GM19452 (cell line): ENCODE measurements at regions not wholly inside any gene's neighbourhood (a gene's known extent, or its start where the extent isn't known, plus 50 kb on each side); places are given as distances from the start of the nearest gene placed in this dataset.

Experiments used
- ATAC-seq: cut with Tn5 transposase; IDR thresholded peaks from one replicate; pipeline ENCODE4 v1.9.1; 2021; ENCODE audit not compliant: unreplicated experiment

GRCh38 chr3:72470904-72471417, 377.3 kb downstream of the SHQ1 start:
- no peak for ATAC-seq

- no peak for ATAC-seq
Measured at GRCh38 chr3:72465853-72466252, 382.4 kb downstream of the SHQ1 start.

DNA sequence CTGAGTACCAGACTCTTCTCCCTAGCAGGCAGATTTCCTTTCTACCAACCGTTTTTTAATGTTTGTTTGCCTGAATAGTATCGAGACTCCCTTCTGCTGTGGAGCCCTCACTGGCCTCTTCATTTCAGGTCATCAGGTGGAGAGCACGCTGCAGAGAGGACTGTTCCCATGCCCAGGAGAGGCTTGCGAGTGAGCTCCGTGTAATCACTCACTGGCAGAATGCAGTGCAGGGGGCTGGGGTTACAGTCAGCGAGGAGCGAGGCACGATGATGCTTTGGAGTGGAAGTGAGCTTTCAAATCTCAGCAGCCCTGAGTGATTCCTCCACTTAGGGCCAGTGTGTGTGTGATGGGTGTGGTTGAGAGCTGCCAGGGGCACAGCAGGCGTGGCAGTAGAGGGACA, 385.2 kb downstream of the SHQ1 start:
- ATAC-seq: no peak

- no peak for ATAC-seq
Measured at GRCh38 chr3:72462595-72463011, 385.6 kb downstream of the SHQ1 start.

GRCh38 chr3:72461787-72462186, 386.5 kb downstream of the SHQ1 start:
- no peak for ATAC-seq

DNA sequence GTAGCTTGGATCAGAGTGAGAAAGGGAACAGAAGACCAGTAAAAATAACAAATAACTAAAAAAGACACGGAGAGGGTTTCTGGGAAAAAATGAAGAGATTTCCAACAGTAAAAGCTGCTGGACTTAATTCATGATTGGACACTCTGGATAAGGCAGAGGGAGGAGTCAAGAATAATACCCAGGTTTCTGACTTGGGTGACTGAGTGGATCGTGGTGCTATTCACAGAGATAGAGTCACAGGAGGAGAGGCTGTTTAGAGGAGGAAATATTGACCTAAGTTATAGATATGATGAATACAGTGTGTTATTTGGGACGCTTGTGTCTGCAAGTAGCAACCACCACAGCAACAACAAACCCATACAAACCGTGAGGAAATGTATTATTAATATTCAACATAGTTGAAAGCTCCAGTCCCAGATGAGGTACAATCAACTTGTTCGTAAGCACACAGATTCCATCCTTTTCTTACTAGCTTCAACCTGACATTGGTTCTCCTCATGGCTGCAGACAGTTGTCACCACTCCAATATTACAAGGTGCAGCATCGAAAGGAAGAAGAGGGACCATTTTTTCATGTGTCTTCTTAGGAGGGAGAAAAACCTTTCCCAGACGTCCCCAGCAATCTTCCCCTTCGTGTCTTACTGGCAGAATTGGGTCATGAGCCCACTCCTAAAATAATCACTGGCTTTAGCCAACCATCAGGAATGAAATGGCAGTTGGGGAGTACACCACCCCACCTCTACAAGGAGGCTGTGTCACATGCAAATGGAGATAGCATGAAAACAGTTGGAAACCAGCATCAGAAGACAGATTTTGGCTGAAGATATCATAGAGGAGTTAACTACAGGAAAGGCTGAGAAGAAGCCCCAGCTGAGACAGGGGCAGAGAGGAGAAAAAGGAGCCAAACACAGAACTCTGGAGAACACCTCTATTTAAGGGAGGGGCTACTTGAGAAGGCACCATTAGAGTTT, 387.8 kb downstream of the SHQ1 start:
- ATAC-seq: no peak

DNA sequence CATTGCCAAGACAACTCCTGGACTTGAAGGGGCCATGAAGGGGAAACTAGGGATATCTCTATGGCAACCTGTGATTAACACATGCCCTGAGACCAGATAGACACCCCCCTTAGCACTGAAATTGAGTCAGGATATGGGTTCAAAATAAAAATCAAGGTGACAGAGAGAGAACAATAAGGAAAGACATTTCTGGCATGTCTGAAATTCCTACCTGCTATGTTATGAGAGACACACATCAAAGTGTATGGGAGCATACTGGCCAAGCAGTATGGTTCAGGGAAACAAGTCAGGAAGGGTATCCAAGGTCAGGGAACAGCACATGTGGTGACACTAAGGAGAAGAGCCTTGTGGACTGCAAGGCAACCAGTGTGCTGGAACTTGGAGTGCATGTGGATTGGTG, 388.7 kb downstream of the SHQ1 start:
- no peak for ATAC-seq

DNA sequence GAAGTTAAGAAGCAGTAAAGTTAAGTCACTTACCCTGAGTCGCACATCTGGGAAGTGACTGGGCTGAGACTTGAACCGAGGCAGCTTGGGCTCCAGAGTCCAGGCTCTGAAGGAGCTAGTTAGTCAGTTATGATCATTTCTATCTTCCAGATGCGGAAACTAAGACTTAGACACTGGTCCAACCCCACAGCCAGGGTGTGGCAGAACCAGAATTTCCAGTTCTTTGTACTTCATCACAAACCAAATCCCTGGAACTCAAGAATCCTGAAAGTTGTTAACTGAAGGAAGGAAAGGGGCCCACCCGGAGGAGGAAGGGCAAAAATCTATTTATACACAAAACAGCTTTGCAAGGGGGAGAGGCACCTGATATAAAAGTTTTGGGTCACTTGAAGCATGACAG, 389.9 kb downstream of the SHQ1 start:
- ATAC-seq: no peak

DNA sequence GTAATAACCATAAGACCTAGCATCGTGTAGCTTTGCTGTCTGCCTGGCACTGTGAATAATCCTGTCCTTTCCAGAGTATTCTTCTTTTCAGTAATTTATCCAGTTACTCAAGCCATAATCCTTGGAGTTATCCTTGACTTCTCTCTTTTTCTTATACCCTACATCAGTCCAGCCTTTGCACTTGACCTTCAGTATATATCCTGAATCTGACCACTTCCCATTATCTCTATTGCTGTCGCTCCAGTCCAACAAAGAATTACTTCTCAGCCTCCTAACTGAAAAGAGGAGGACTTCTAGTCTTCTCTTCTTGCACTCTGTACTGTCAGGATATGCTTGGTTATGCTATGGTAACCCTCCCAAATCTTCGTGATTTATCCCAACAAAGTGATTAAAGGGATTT, 393.8 kb downstream of the SHQ1 start:
- ATAC-seq: no peak

GRCh38 chr3:72453706-72454105, 394.5 kb downstream of the SHQ1 start:
- no peak for ATAC-seq

- ATAC-seq: no peak
Measured at GRCh38 chr3:72452745-72453144, 395.5 kb downstream of the SHQ1 start.

DNA sequence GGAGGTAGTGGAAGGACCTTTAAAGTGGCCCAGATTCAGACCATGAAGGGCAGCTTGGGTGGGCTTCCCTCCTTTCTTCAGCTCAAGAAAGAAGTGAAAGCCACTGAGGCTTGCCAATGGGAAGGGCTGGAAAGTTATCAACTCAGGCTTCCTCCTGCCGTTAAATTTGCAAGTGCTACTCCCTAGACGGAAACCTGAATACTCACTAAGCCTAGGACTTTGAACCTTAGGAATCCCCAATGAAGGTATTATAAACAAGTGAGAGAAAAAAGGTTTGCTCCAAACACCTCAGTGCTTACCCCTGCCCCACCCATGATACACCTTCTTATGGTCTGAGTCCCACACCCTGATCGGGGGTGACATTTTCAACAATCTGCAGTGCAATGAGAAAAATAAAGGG, 396.4 kb downstream of the SHQ1 start:
- no peak for ATAC-seq

GRCh38 chr3:72449551-72449950, 398.7 kb downstream of the SHQ1 start:
- ATAC-seq: no peak

GRCh38 chr3:72448858-72449257, 399.4 kb downstream of the SHQ1 start:
- no peak for ATAC-seq

DNA sequence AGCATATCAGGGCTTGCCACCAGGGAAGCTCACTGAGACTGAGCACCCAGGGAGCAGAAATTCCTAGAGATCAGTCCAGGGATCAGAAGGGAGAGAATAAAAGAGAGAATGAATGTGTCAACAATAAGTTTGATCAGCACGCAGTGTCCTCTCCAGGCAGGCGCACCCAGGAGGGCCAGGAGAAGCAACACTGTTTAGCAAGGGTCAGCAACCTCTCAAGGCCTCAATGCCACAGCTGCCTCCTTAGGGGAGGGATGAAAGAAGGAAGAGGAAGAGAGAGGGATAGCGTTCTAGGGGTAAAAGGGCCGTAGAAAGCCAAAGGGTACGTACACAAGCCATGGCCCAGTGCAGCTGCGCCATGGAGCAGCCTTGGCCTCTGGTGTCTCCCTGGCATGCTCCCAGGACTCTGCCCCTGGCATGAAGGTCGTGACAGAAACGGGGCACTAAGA, 399.8 kb downstream of the SHQ1 start:
- ATAC-seq: no peak

GRCh38 chr3:72447059-72447946, 400.9 kb downstream of the SHQ1 start:
- peak; percentile 93 for ATAC-seq

DNA sequence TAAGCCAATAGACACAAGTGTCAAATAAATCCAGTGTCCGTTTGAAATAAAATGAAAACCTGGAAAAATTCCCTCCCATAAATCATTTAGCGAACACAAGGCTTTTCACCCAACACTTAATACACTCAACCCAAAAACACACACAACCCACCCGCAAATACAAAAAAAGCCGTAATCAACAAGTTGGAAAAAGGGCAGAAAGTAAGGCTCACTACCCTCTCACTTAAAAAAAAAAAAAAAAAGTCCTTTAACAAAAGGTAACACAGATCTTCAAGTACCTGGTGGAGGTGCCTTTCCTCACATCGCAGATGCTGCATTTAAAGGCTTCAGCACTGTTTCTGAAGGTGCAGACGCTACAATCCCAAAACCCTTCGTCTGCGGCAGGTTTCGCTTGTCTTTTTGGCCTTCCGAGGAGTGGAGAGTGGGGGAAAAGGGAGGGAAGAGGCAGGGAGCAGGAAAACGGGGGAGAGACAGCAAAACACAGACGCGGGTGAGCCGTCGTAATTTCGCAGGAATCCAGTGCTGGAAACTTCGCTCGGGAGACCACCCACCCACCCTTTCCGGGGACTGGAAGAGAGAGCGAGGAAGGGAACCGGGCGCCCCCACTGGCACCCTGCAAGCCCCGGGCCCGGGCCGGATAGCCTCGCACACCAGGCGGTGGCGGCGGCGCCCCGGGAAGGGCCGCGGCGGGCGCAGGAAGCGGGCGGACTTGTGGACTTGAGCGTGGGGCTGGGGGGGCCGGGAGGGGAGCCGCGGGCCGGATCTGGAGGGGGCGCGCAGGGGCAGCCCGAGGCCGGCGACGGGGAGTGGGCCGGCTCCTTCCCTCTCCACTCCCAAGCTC, 401.8 kb downstream of the SHQ1 start, which contains the start of gene RYBP:
Gene RYBP (minus strand): TSS at position 404 of the 841 bp plus-strand sequence.
- ATAC-seq: peak; percentile 35

GRCh38 chr3:72445827-72446217, 402.4 kb downstream of the SHQ1 start:
- ATAC-seq: no peak

GRCh38 chr3:72444656-72445223, 403.5 kb downstream of the SHQ1 start:
- no peak for ATAC-seq

DNA sequence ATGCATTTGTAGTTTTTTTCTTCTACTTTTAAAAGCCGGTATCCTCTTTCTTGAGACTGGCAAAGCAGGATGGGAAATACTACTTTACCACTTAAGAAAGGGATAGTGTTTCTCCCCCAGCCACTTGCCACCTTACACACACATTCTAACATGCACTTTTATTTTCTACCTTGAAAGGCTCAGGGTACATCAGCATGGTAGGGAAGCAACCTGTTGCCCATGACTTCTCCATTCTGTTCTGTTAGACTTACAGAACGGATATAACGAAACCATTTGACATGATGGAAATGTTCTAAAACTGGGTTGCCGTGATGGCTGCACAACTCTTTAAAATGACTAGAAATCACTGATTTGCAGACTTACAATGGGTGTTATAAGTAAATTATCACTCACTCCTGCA, 405.5 kb downstream of the SHQ1 start:
- ATAC-seq: no peak
